Right lobe of liver (tissue), 4 donors: ENCODE measurements at regions not wholly inside any gene's neighbourhood (a gene's known extent, or its start where the extent isn't known, plus 50 kb on each side); places are given as distances from the start of the nearest gene placed in this dataset.

ENCODE experiments used
- POLR2A ChIP-seq: fragments of 450-650 bp; IDR thresholded peaks from one replicate; pipeline ENCODE4 v1.6.1; 2017; ENCODE audit warnings: antibody characterized with exemption, mild to moderate bottlenecking
- TF ChIP-seq, protein P1 (sequence below), 4 donors: fragments of 200-600 bp in 3 of 4; fragments of 450-650 bp in 1 of 4; IDR thresholded peaks; one replicate each; pipeline versions ENCODE4 v1.5.1 to v1.8.0; 2016 to 2022; ENCODE audit warnings: antibody characterized with exemption in 4 of 4, mild to moderate bottlenecking in 2 of 4
- donor health status: DM: no; HTN: no; CAD: no.
- donor health status: DM: no; HTN: no; CAD: no.
- donor health status: DM: no; HTN: yes; CAD: no.

DNA sequence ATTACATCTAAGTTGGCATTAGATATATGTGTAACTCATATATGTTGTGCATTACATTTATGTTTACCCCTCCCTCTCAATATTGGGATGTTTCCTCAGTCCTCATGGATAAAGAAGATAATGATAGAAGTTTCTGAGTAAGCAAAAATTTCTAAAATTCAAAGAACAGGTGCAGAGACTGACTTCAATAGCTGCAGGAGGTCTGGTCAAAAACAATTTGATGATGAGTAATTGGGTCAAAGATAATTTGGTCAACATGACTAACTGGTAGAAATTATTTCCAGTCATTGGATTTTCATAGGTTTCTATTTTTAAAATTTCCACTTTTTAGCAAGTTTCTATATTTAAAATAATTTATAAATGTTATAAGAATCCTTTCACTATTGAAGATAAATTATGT lies 1130.9 kb upstream of the SLC39A10 start:
- TF ChIP-seq, protein P1, sequence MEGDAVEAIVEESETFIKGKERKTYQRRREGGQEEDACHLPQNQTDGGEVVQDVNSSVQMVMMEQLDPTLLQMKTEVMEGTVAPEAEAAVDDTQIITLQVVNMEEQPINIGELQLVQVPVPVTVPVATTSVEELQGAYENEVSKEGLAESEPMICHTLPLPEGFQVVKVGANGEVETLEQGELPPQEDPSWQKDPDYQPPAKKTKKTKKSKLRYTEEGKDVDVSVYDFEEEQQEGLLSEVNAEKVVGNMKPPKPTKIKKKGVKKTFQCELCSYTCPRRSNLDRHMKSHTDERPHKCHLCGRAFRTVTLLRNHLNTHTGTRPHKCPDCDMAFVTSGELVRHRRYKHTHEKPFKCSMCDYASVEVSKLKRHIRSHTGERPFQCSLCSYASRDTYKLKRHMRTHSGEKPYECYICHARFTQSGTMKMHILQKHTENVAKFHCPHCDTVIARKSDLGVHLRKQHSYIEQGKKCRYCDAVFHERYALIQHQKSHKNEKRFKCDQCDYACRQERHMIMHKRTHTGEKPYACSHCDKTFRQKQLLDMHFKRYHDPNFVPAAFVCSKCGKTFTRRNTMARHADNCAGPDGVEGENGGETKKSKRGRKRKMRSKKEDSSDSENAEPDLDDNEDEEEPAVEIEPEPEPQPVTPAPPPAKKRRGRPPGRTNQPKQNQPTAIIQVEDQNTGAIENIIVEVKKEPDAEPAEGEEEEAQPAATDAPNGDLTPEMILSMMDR (IDR thresholded peaks at IDR 0.05), result no peak
- no peak for TF ChIP-seq POLR2A
